ENCODE measurements at regions not wholly inside any gene's neighbourhood (a gene's known extent, or its start where the extent isn't known, plus 50 kb on each side); places are given as distances from the start of the nearest gene placed in this dataset.

GRCh38 chr2:192345287-192345686, 150.6 kb upstream of the TMEFF2 start:
- TF ChIP-seq CTCF (IDR thresholded peaks at IDR 0.05) = no peak
- ATAC-seq (ENCODE audit: low FRiP score) = no peak
- no peak for DNase-seq (ENCODE audit: low spot score)

- DNase-seq (ENCODE audit: low spot score) = no peak
- ATAC-seq (ENCODE audit: low FRiP score) = no peak
- TF ChIP-seq CTCF (IDR thresholded peaks at IDR 0.05) = no peak
Observed at GRCh38 chr2:192333642-192334041, 138.9 kb upstream of the TMEFF2 start.

GRCh38 chr2:192328297-192328696, 133.6 kb upstream of the TMEFF2 start:
- no peak for TF ChIP-seq CTCF (IDR thresholded peaks at IDR 0.05)
- ATAC-seq (ENCODE audit: low FRiP score) = no peak
- DNase-seq (ENCODE audit: low spot score) = no peak

- TF ChIP-seq CTCF (IDR thresholded peaks at IDR 0.05) = no peak
- ATAC-seq (ENCODE audit: low FRiP score) (no peak), DNase-seq (ENCODE audit: low spot score) (no peak)
Observed at GRCh38 chr2:192327576-192327975, 132.8 kb upstream of the TMEFF2 start.

GRCh38 chr2:192315543-192315942, 120.8 kb upstream of the TMEFF2 start:
- no peak for ATAC-seq (ENCODE audit: low FRiP score)
- no peak for DNase-seq (ENCODE audit: low spot score)
- TF ChIP-seq CTCF (IDR thresholded peaks at IDR 0.05) = no peak

GRCh38 chr2:192314800-192315481, 120.2 kb upstream of the TMEFF2 start:
- no peak for TF ChIP-seq CTCF (IDR thresholded peaks at IDR 0.05)
- no peak for DNase-seq (ENCODE audit: low spot score)
- ATAC-seq (ENCODE audit: low FRiP score) = no peak

GRCh38 chr2:192313773-192314172, 119.0 kb upstream of the TMEFF2 start:
- no peak for TF ChIP-seq CTCF (IDR thresholded peaks at IDR 0.05)
- ATAC-seq (ENCODE audit: low FRiP score) = no peak
- no peak for DNase-seq (ENCODE audit: low spot score)

All from omental fat pad (tissue), 3 donors.